KOPT-K1 (cell line): ENCODE measurements at regions not wholly inside any gene's neighbourhood (a gene's known extent, or its start where the extent isn't known, plus 50 kb on each side); places are given as distances from the start of the nearest gene placed in this dataset.
"Not testable (repeated sequence)": the region's sequence is repeated elsewhere in the genome, so short reads cannot be mapped to it uniquely, and the experiment has no call there.

Source experiments
- H3K27ac ChIP-seq: fragments of 200-600 bp; sonication (generic); 2 replicates; pipeline ENCODE4 v1.5.1; 2016; ENCODE audit warnings: antibody characterized with exemption, mild to moderate bottlenecking, low read depth, low read length; ENCODE audit not compliant: poor library complexity, severe bottlenecking
- H3K36me3 ChIP-seq: fragments of 200-600 bp; sonication (generic); 2 replicates; pipeline ENCODE4 v1.5.1; 2017; ENCODE audit warnings: antibody characterized with exemption, mild to moderate bottlenecking, low read length, moderate library complexity; ENCODE audit not compliant: insufficient read depth
- H3K9me3 ChIP-seq: fragments of 200-600 bp; sonication (generic); 2 replicates; pipeline ENCODE4 v1.5.1; 2017; ENCODE audit warnings: antibody characterized with exemption, low read length, mild to moderate bottlenecking; ENCODE audit not compliant: insufficient read depth, poor library complexity, severe bottlenecking

GRCh38 chr1:192462616-192463015 lies 113.0 kb upstream of the RGS1 start:
- no peak overlapping the region for H3K27ac ChIP-seq
- H3K9me3 ChIP-seq, result no peaks in the 10 kb centered on the region
- no peaks in the 10 kb centered on the region for H3K36me3 ChIP-seq

GRCh38 chr1:192463661-192464060 lies 111.9 kb upstream of the RGS1 start:
- no peak overlapping the region for H3K27ac ChIP-seq
- H3K36me3 ChIP-seq, result no peaks in the 10 kb centered on the region
- H3K9me3 ChIP-seq, result no peaks in the 10 kb centered on the region

GRCh38 chr1:192465221-192465620 lies 110.4 kb upstream of the RGS1 start:
- H3K36me3 ChIP-seq, H3K27ac ChIP-seq, H3K9me3 ChIP-seq: not testable (repeated sequence)

GRCh38 chr1:192474080-192474683 lies 101.4 kb upstream of the RGS1 start:
- H3K27ac ChIP-seq, result no peak overlapping the region
- no peaks in the 10 kb centered on the region for H3K36me3 ChIP-seq
- no peaks in the 10 kb centered on the region for H3K9me3 ChIP-seq

GRCh38 chr1:192475329-192475728 lies 100.2 kb upstream of the RGS1 start:
- no peaks in the 10 kb centered on the region for H3K9me3 ChIP-seq
- no peak overlapping the region for H3K27ac ChIP-seq
- H3K36me3 ChIP-seq, result no peaks in the 10 kb centered on the region

- Histone ChIP-seq H3K36me3 (no peaks in the 10 kb centered on the region), H3K27ac (no peak overlapping the region), H3K9me3 (no peaks in the 10 kb centered on the region)
These were observed 99.6 kb upstream of the RGS1 start for GRCh38 chr1:192475970-192476369.

GRCh38 chr1:192476802-192477298 lies 98.7 kb upstream of the RGS1 start:
- Histone ChIP-seq H3K36me3 (no peaks in the 10 kb centered on the region), H3K27ac (no peak overlapping the region), H3K9me3 (no peaks in the 10 kb centered on the region)

GRCh38 chr1:192477630-192478029 lies 97.9 kb upstream of the RGS1 start:
- Histone ChIP-seq H3K36me3 (no peaks in the 10 kb centered on the region), H3K27ac (no peak overlapping the region), H3K9me3 (no peaks in the 10 kb centered on the region)

- Histone ChIP-seq H3K9me3 (no peaks in the 10 kb centered on the region), H3K27ac (no peak overlapping the region), H3K36me3 (no peaks in the 10 kb centered on the region)
These were observed 89.7 kb upstream of the RGS1 start for GRCh38 chr1:192485692-192486436.

GRCh38 chr1:192488058-192488457 lies 87.5 kb upstream of the RGS1 start:
- H3K9me3 ChIP-seq, result no peaks in the 10 kb centered on the region
- H3K27ac ChIP-seq, result no peak overlapping the region

GRCh38 chr1:192489047-192489446 lies 86.5 kb upstream of the RGS1 start:
- H3K27ac ChIP-seq, result no peak overlapping the region
- no peaks in the 10 kb centered on the region for H3K9me3 ChIP-seq
- no peaks in the 10 kb centered on the region for H3K36me3 ChIP-seq

More at GRCh38 chr1:192488058-192488457, 87.5 kb upstream of the RGS1 start:
- no peaks in the 10 kb centered on the region for H3K36me3 ChIP-seq

GRCh38 chr1:192489748-192490147 lies 85.8 kb upstream of the RGS1 start:
- H3K27ac ChIP-seq, result no peak overlapping the region
- no peaks in the 10 kb centered on the region for H3K36me3 ChIP-seq
- H3K9me3 ChIP-seq, result no peaks in the 10 kb centered on the region

- Histone ChIP-seq H3K36me3 (no peaks in the 10 kb centered on the region), H3K27ac (no peak overlapping the region), H3K9me3 (no peaks in the 10 kb centered on the region)
These were observed 83.6 kb upstream of the RGS1 start for GRCh38 chr1:192491804-192492554.

GRCh38 chr1:192493584-192493983 lies 82.0 kb upstream of the RGS1 start:
- Histone ChIP-seq H3K36me3 (no peaks in the 10 kb centered on the region), H3K27ac (no peak overlapping the region), H3K9me3 (peaks cover 5% of the 10 kb centered on the region)

- H3K27ac ChIP-seq, result no peak overlapping the region
- no peaks in the 10 kb centered on the region for H3K36me3 ChIP-seq
These were observed 79.1 kb upstream of the RGS1 start for GRCh38 chr1:192496369-192497056.

More at GRCh38 chr1:192496369-192497056, 79.1 kb upstream of the RGS1 start:
- H3K9me3 ChIP-seq, result peaks cover 10% of the 10 kb centered on the region
